ENCODE measurements at regions not wholly inside any gene's neighbourhood (a gene's known extent, or its start where the extent isn't known, plus 50 kb on each side); places are given as distances from the start of the nearest gene placed in this dataset.
"Not testable (repeated sequence)": the region's sequence is repeated elsewhere in the genome, so short reads cannot be mapped to it uniquely, and the experiment has no call there.

DNA sequence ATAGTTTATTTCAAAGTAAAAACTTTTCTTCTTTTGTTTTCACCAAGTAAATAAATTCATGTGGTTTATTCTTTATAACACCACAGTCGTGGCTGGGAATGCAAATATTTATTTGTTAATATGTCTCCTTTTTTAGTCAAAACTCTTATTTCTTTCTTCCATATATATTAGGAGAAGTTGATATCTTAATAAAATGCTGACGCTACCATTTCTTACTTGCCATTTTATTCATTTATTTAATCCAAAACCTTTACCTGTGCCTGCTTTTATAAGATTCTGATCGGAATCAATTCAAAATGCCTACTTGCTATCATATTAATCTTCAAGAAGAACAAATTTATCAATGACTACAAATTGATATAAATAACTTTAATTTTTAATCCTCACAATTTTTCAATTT is 362.9 kb upstream of the FSIP2 start:
- Mint-ChIP-seq H3K9me3 (peaks cover 6% of the 10 kb centered on the region), H3K4me1 (ENCODE audit: low read depth) (no peaks in the 10 kb centered on the region), H3K27ac (no peak overlapping the region), H3K27me3 (ENCODE audit: insufficient read depth) (no peaks in the 10 kb centered on the region), H3K36me3 (ENCODE audit: low read depth) (no peaks in the 10 kb centered on the region), H3K4me3 (no peak overlapping the region)
- intact Hi-C loops (cut with micrococcal nuclease) = no loop called here
- no peak for DNase-seq (ENCODE audit: low spot score)

DNA sequence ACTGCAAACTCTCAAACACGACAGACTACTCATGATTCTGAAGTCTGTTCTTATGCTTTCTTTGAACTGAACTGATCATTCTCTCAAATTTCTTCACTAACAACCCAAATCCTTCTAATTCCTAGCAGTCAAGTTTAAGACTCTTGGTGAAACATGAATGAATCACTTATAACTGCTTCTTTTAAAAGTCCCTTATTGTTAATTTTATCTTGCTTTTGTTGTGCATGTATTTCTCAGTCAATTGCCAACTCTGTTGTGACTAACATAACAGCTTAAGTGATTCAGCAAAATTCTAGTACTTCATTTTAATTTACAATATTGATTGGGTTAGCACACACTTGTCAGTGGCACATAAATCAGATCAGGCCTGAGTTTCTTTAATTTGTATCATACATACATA is 357.0 kb upstream of the FSIP2 start:
- H3K4me3 Mint-ChIP-seq = no peak overlapping the region
- H3K36me3 Mint-ChIP-seq (ENCODE audit: low read depth) = no peaks in the 10 kb centered on the region
- H3K27me3 Mint-ChIP-seq (ENCODE audit: insufficient read depth) = no peaks in the 10 kb centered on the region
- intact Hi-C loops (cut with micrococcal nuclease) = no loop called here
- H3K9me3 Mint-ChIP-seq = peaks cover 6% of the 10 kb centered on the region
- H3K27ac Mint-ChIP-seq = no peak overlapping the region
- DNase-seq (ENCODE audit: low spot score) = no peak
- H3K4me1 Mint-ChIP-seq (ENCODE audit: low read depth) = no peaks in the 10 kb centered on the region

DNA sequence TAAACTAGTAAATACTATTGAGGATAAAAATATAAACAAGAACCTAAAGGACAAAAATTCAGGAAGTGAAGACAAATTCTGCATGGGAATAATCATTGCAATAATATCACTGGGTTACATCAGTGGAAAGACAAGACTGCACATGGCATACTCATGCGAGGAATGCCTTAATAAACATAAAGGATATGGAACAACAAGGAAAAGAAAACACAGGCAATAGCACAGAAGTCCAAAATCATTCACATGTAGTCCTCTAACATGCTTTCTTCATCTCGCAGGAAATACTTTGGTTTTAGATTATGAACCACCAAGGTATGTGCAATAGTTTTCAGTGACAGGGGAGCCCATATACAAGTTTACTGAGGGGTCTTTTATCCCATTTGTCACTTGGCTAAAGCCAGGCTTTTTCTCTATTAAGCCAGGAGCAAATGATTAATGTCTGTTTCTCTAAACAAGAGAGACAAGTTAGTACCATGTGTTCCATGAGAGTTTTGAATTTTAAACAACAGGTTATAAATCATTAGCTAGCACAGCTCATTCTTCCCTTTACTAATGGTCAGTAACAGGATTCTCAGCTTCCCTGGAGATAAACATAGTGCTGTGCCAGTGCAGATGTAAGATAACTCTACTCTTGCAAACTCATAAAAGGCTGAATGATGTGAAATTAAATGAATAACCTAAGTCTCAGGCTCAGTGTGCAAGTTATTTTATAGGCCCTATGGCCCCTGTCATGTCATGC is 353.6 kb upstream of the FSIP2 start:
- Mint-ChIP-seq H3K4me3 (no peak overlapping the region), H3K27ac (no peak overlapping the region), H3K27me3 (ENCODE audit: insufficient read depth) (no peaks in the 10 kb centered on the region), H3K36me3 (ENCODE audit: low read depth) (no peaks in the 10 kb centered on the region), H3K4me1 (ENCODE audit: low read depth) (no peaks in the 10 kb centered on the region), H3K9me3 (no peaks in the 10 kb centered on the region)
- no peak for DNase-seq (ENCODE audit: low spot score)
- intact Hi-C loops (cut with micrococcal nuclease) = no loop called here

DNA sequence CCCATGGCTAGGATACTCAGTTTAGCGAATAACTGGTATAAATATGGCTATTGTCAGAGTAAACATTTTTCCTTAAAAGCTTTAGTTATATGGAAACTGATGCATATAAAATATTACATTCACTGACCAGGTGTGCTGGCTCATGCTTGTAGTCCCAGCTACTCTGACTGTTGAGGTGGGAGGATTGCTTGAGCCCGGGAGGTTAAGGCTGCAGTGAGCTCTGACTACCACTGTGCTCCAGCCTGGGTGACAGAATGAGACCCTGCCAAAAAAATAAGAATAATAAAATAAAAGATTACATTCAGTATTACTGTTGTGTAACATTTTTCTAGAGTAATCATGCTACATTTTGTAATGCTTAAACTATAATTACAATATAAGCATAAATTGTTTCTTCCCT is 350.4 kb upstream of the FSIP2 start:
- intact Hi-C loops (cut with micrococcal nuclease) = no loop called here
- Mint-ChIP-seq H3K4me1 (ENCODE audit: low read depth) (no peaks in the 10 kb centered on the region), H3K36me3 (ENCODE audit: low read depth) (no peaks in the 10 kb centered on the region)

DNA sequence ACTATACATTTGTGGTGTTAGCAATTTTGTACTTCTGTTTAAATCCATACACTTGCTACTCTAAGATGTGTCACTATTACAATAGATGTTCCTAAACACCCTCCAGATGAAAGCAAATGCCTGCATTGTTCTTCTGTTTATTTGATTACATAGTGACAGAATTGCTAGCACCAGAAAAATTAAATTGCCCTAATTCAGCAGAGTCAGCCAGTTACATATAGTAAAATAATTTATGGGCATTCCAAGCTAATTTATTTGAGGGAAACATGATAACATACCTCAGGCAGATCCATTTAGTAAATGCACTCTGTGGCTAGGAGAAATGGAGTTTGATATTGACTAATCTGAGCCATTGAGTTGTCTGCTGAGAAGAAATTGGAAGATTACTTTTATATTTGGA is 347.1 kb upstream of the FSIP2 start:
- intact Hi-C loops (cut with micrococcal nuclease) = no loop called here
- no peaks in the 10 kb centered on the region for H3K27me3 Mint-ChIP-seq (ENCODE audit: insufficient read depth)
- DNase-seq (ENCODE audit: low spot score) = no peak
- no peaks in the 10 kb centered on the region for H3K9me3 Mint-ChIP-seq
- no peak overlapping the region for H3K4me3 Mint-ChIP-seq
- no peaks in the 10 kb centered on the region for H3K4me1 Mint-ChIP-seq (ENCODE audit: low read depth)
- no peaks in the 10 kb centered on the region for H3K36me3 Mint-ChIP-seq (ENCODE audit: low read depth)
- no peak overlapping the region for H3K27ac Mint-ChIP-seq

More for the DNA sequence above, 350.4 kb upstream of the FSIP2 start:
- no peak for DNase-seq (ENCODE audit: low spot score)
- H3K9me3 Mint-ChIP-seq = no peaks in the 10 kb centered on the region
- no peaks in the 10 kb centered on the region for H3K27me3 Mint-ChIP-seq (ENCODE audit: insufficient read depth)
- H3K27ac Mint-ChIP-seq = no peak overlapping the region
- H3K4me3 Mint-ChIP-seq = no peak overlapping the region

DNA sequence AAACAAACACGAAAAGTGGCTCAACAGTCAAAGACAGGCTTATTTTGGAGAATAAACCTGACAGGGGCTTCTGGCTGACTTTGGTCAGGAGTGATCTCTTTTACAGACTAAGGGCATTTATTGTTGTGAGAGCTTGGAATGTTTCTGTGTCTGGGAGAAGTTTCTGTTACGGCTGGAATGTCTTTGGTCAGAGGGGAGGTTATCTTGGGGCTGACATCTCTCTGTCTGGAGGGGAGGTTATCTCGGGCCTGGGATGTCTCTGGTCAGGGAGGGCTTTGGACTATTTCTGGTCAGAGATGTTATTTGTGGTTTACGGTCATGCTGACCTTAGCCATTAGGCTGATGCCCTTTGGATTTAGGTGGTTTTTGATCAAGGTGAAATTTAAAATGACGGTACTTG is 345.5 kb upstream of the FSIP2 start:
- no peaks in the 10 kb centered on the region for H3K9me3 Mint-ChIP-seq
- no peak overlapping the region for H3K4me3 Mint-ChIP-seq
- no peaks in the 10 kb centered on the region for H3K27me3 Mint-ChIP-seq (ENCODE audit: insufficient read depth)
- DNase-seq (ENCODE audit: low spot score) = no peak
- H3K4me1 Mint-ChIP-seq (ENCODE audit: low read depth) = no peaks in the 10 kb centered on the region
- intact Hi-C loops (cut with micrococcal nuclease) = no loop called here
- H3K27ac Mint-ChIP-seq = no peak overlapping the region
- H3K36me3 Mint-ChIP-seq (ENCODE audit: low read depth) = no peaks in the 10 kb centered on the region

DNA sequence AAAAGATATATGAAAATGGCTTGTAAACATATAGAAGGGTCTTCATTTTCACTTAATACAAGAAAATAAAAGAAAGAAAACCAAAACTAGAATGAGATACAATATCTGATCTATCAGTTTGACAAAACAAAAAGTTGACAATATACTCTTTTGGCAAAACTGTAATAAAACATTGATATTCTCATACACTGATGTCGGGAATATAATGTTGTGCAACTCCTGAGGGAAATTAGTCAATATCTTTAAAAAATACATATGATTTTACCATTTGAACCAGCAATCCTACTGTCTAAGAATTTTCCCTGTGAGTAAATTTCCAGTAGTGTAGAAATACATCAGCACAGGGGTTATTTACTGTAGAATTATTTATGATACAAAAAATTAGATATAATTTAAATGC is 336.1 kb upstream of the FSIP2 start:
- H3K27me3 Mint-ChIP-seq (ENCODE audit: insufficient read depth) = no peaks in the 10 kb centered on the region
- intact Hi-C loops (cut with micrococcal nuclease) = no loop called here

DNA sequence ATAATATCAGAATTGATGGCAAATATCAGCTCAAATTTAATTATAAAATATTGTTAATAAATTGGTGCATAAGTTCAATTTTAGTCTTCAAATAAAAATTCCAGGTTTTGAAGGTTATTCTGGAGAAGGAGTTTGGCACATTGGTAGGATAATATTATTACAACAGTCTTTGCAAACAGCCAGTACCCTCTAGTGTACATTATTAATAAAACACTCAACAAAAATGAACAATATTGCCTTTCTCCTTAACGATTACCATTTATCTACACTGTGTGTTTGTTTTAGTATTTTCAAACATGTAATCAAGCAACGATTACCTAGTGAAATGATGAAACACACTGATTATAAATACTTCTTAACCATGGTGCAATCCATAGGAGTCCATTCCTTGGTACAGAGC is 334.0 kb upstream of the FSIP2 start:
- Mint-ChIP-seq H3K27ac (no peak overlapping the region), H3K27me3 (ENCODE audit: insufficient read depth) (no peaks in the 10 kb centered on the region), H3K4me1 (ENCODE audit: low read depth) (no peaks in the 10 kb centered on the region), H3K36me3 (ENCODE audit: low read depth) (no peaks in the 10 kb centered on the region), H3K9me3 (no peaks in the 10 kb centered on the region), H3K4me3 (no peak overlapping the region)
- intact Hi-C loops (cut with micrococcal nuclease) = no loop called here
- no peak for DNase-seq (ENCODE audit: low spot score)

More for the DNA sequence above, 336.1 kb upstream of the FSIP2 start:
- H3K9me3 Mint-ChIP-seq = peaks cover 4% of the 10 kb centered on the region
- DNase-seq (ENCODE audit: low spot score) = no peak
- no peaks in the 10 kb centered on the region for H3K36me3 Mint-ChIP-seq (ENCODE audit: low read depth)
- no peaks in the 10 kb centered on the region for H3K4me1 Mint-ChIP-seq (ENCODE audit: low read depth)
- H3K4me3 Mint-ChIP-seq = no peak overlapping the region
- H3K27ac Mint-ChIP-seq = no peak overlapping the region

DNA sequence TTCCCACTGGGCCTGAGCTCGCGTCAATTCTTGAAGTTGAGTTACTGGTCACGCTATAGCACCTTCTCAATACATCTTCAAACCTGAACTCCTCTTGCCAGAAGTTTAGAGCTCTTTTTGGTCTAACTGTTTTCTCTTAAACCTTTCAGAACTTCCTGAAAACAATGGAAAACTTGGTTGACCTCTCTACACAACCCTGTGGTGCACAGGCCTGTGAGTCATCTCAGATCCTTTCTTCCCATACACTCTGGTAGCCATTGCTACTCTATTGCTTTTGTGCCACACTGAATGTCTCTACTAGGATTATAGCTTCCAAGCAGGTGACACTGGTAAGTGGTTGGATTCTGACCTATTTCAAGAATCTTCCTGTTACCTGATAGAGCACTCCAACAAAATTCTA is 321.5 kb upstream of the FSIP2 start:
- Mint-ChIP-seq H3K4me3 (no peak overlapping the region), H3K4me1 (ENCODE audit: low read depth) (no peaks in the 10 kb centered on the region), H3K27ac (no peak overlapping the region), H3K9me3 (peaks cover 5% of the 10 kb centered on the region), H3K36me3 (ENCODE audit: low read depth) (no peaks in the 10 kb centered on the region), H3K27me3 (ENCODE audit: insufficient read depth) (no peaks in the 10 kb centered on the region)
- intact Hi-C loops (cut with micrococcal nuclease) = no loop called here
- no peak for DNase-seq (ENCODE audit: low spot score)

DNA sequence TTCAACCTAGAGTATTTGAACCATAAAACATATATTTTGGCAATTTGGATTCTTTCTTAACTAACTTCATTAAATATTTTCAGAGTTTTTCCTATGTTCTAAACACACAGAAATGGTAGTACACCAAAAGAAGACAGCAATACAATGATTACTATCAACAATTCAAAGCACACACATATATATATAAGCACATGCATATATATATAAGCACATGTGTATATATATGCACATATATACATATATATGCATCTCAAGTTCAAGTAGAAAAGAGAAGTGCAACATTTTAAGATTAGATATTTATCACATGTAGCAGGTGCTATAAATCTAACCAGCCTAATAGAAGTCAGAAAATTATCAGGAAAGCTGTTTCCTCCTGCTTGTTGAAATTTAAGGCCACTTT is 320.9 kb upstream of the FSIP2 start:
- H3K27me3 Mint-ChIP-seq (ENCODE audit: insufficient read depth) = no peaks in the 10 kb centered on the region
- H3K36me3 Mint-ChIP-seq (ENCODE audit: low read depth) = no peaks in the 10 kb centered on the region
- DNase-seq (ENCODE audit: low spot score) = no peak
- intact Hi-C loops (cut with micrococcal nuclease) = no loop called here
- H3K9me3 Mint-ChIP-seq = peaks cover 5% of the 10 kb centered on the region
- no peak overlapping the region for H3K4me3 Mint-ChIP-seq
- no peaks in the 10 kb centered on the region for H3K4me1 Mint-ChIP-seq (ENCODE audit: low read depth)
- no peak overlapping the region for H3K27ac Mint-ChIP-seq

DNA sequence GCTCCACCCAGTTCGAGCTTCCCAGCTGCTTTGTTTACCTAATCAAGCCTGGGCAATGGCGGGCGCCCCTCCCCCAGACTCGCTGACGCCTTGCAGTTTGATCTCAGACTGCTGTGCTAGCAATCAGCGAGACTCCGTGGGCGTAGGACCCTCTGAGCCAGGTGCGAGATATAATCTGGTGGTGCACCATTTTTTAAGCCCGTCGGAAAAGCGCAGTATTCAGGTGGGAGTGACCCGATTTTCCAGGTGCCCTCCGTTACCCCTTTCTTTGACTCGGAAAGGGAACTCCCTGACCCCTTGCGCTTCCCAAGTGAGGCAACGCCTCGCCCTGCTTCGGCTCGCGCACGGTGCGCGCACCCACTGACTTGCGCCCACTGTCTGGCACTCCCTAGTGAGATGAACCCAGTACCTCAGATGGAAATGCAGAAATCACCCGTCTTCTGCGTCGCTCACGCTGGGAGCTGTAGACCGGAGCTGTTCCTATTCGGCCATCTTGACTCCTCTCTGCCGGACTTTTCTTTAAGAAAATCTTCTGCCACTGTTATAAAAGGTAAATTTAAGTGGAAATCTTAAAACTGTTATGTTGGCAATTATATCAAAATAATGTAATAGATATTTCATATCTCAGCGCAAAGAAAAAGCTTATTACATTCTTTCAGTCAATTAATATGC is 313.5 kb upstream of the FSIP2 start:
- H3K4me1 Mint-ChIP-seq (ENCODE audit: low read depth); DNase-seq (ENCODE audit: low spot score); intact Hi-C loops (cut with micrococcal nuclease): not testable (repeated sequence)

DNA sequence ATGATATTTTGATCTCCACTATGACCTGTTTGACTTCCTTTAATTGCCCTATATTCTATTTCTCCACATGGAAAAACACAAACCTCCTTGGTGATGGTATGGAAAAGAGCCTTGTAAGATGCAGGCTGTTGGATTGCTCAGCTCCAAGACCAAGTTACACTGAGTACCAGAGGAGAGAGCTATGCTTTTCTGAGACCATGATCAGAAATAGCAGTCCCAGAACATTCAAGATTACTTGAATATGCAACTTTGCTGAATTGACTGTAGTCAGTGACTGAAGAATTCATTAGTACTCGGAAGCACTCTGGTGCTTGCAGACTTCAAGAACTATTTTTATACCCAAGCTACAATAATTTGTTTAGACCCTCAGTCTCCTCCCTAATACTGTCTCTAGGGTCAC is 310.6 kb upstream of the FSIP2 start:
- no peaks in the 10 kb centered on the region for H3K36me3 Mint-ChIP-seq (ENCODE audit: low read depth)
- H3K4me3 Mint-ChIP-seq = no peak overlapping the region
- DNase-seq (ENCODE audit: low spot score) = no peak
- intact Hi-C loops (cut with micrococcal nuclease) = no loop called here
- no peaks in the 10 kb centered on the region for H3K27me3 Mint-ChIP-seq (ENCODE audit: insufficient read depth)
- no peak overlapping the region for H3K27ac Mint-ChIP-seq
- H3K9me3 Mint-ChIP-seq = peaks cover 6% of the 10 kb centered on the region
- no peaks in the 10 kb centered on the region for H3K4me1 Mint-ChIP-seq (ENCODE audit: low read depth)

More for the DNA sequence above, 313.5 kb upstream of the FSIP2 start:
- not testable (repeated sequence) for H3K27ac Mint-ChIP-seq; H3K27me3 Mint-ChIP-seq (ENCODE audit: insufficient read depth); H3K9me3 Mint-ChIP-seq; H3K36me3 Mint-ChIP-seq (ENCODE audit: low read depth)
- peak overlapping the region; percentile 7 for H3K4me3 Mint-ChIP-seq

DNA sequence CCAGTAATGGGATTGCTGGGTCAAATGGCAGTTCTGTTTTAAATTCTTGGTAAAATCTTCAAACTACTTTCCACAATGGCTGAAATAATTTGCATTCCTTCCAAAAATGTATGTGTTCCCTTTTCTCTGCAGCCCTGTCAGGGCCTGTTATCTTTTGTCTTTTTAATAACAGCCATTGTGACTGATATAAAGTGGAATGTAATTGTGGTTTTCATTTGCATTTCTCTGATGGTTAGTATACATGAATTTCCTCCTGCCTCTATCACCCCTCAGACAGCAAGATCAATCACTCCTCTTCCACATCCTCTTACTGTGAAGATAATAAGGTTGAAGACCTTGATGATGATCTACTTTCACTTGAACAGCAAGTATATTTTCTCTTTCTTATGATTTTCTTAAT is 304.8 kb upstream of the FSIP2 start:
- DNase-seq (ENCODE audit: low spot score) = no peak
- H3K4me1 Mint-ChIP-seq (ENCODE audit: low read depth) = no peaks in the 10 kb centered on the region
- peaks cover 5% of the 10 kb centered on the region for H3K9me3 Mint-ChIP-seq
- intact Hi-C loops (cut with micrococcal nuclease) = no loop called here
- H3K4me3 Mint-ChIP-seq = no peak overlapping the region
- H3K27me3 Mint-ChIP-seq (ENCODE audit: insufficient read depth) = no peaks in the 10 kb centered on the region
- H3K27ac Mint-ChIP-seq = no peak overlapping the region
- no peaks in the 10 kb centered on the region for H3K36me3 Mint-ChIP-seq (ENCODE audit: low read depth)
